ENCODE measurements at regions not wholly inside any gene's neighbourhood (a gene's known extent, or its start where the extent isn't known, plus 50 kb on each side); places are given as distances from the start of the nearest gene placed in this dataset.

DNA sequence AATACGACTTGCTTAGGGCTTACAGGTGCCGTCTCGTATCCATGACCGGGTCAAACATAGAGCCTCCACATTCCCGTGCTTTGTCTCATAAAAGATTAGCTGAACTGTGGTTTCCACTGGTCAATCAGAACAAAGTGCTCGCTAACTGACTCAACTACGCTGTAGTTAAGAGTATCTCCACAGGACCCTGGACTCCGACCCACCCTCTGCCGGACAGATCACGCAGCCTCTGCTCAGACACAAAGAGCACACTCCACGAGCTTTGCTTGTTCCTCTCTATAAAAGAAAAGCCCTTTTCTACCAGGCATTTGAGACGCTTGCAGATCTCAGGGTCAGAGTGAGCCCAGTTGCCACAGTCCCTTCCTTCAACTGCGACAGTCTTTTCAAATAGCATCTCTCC is 298.7 kb upstream of the CDH4 start:
- TF ChIP-seq, protein P1, sequence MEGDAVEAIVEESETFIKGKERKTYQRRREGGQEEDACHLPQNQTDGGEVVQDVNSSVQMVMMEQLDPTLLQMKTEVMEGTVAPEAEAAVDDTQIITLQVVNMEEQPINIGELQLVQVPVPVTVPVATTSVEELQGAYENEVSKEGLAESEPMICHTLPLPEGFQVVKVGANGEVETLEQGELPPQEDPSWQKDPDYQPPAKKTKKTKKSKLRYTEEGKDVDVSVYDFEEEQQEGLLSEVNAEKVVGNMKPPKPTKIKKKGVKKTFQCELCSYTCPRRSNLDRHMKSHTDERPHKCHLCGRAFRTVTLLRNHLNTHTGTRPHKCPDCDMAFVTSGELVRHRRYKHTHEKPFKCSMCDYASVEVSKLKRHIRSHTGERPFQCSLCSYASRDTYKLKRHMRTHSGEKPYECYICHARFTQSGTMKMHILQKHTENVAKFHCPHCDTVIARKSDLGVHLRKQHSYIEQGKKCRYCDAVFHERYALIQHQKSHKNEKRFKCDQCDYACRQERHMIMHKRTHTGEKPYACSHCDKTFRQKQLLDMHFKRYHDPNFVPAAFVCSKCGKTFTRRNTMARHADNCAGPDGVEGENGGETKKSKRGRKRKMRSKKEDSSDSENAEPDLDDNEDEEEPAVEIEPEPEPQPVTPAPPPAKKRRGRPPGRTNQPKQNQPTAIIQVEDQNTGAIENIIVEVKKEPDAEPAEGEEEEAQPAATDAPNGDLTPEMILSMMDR (IDR thresholded peaks at IDR 0.05; ENCODE audit: insufficient read depth, low read length, poor library complexity, severe bottlenecking), result no peak
- no peak for TF ChIP-seq EZH2phosphoT487 (conservative IDR thresholded peaks at IDR 0.05; ENCODE audit: low read length)
